SK-N-SH (cell line): ENCODE measurements at regions not wholly inside any gene's neighbourhood (a gene's known extent, or its start where the extent isn't known, plus 50 kb on each side); places are given as distances from the start of the nearest gene placed in this dataset.

Source experiments
- CTCF ChIA-PET: fragments of 300-600, 350-600 bp; formaldehyde crosslinking; extraction: SDS; loops from one replicate; lab custom pipeline; 2021; lab: Yijun Ruan, JAX
- POLR2A ChIA-PET: fragments of 350-600 bp; sonication (Branson Sonifier 250); formaldehyde crosslinking; extraction: SDS; loops from one replicate; lab custom pipeline; 2020; ENCODE audit warnings: antibody characterized with exemption, inconsistent platforms; lab: Yijun Ruan, JAX
- DNase-seq: peaks from one replicate; pipeline ENCODE4 v3.0.0; 2012
- H2AFZ ChIP-seq: fragments of 200-600 bp; sonication (generic); 2 replicates; pipeline ENCODE4 v1.8.1; 2016; ENCODE audit warnings: antibody characterized with exemption, mild to moderate bottlenecking, low read depth
- H3F3A ChIP-seq: fragments of 200-600 bp; sonication (generic); replicated peaks from 2 replicates; pipeline ENCODE3; 2016; ENCODE audit warnings: antibody characterized with exemption, mild to moderate bottlenecking; ENCODE audit not compliant: insufficient read depth
- H3K27ac ChIP-seq, 2 experiments: fragments of 200-500 bp in 1 of 2; fragments of 200-600 bp in 1 of 2; sonication (Bioruptor generic) in 1 of 2; sonication (generic), shearing (Covaris generic) in 1 of 2; 2 replicates each; pipeline versions ENCODE4 v1.5.1 to v1.6.1; 2014 to 2016; ENCODE audit warnings: low read depth in 2 of 2, inconsistent platforms in 1 of 2, low read length in 1 of 2, mild to moderate bottlenecking in 1 of 2, mixed read lengths in 1 of 2
- H3K27me3 ChIP-seq: fragments of 200-600 bp; sonication (generic), shearing (Covaris generic); 2 replicates; pipeline ENCODE4 v1.6.1; 2016; ENCODE audit warnings: mixed run types; ENCODE audit not compliant: insufficient read depth
- H3K36me3 ChIP-seq, 2 experiments: fragments of 200-500 bp in 1 of 2; fragments of 200-600 bp in 1 of 2; sonication (Bioruptor generic) in 1 of 2; sonication (generic) in 1 of 2; replicated peaks in 1 of 2; 2 replicates each; pipeline versions ENCODE3 to v1.5.1; 2014 to 2016; ENCODE audit warnings: low read length in 1 of 2, mild to moderate bottlenecking in 1 of 2; ENCODE audit not compliant: insufficient read depth in 2 of 2, control insufficient read depth in 1 of 2
- H3K4me1 ChIP-seq, 2 experiments: fragments of 200-500 bp in 1 of 2; fragments of 200-600 bp in 1 of 2; sonication (Bioruptor generic) in 1 of 2; sonication (generic), shearing (Covaris generic) in 1 of 2; 2 replicates each; pipeline versions ENCODE4 v1.5.1 to v1.6.1; 2014 to 2016; ENCODE audit warnings: low read depth in 1 of 2, low read length in 1 of 2, mixed run types in 1 of 2; ENCODE audit not compliant: insufficient read depth in 2 of 2, control insufficient read depth in 1 of 2
- H3K4me2 ChIP-seq: fragments of 200-600 bp; sonication (generic), shearing (Covaris generic); 2 replicates; pipeline ENCODE4 v1.6.1; 2017; ENCODE audit warnings: mixed run types
- H3K4me3 ChIP-seq, 2 experiments: fragments of 200-500 bp in 1 of 2; fragments of 200-600 bp in 1 of 2; sonication (Bioruptor generic) in 1 of 2; sonication (generic), shearing (Covaris generic) in 1 of 2; 2 replicates each; pipeline versions ENCODE4 v1.5.1 to v1.8.1; 2014 to 2016; ENCODE audit warnings: low read depth in 2 of 2, inconsistent platforms in 1 of 2, low read length in 1 of 2, mild to moderate bottlenecking in 1 of 2, mixed read lengths in 1 of 2, moderate library complexity in 1 of 2
- H3K79me2 ChIP-seq: fragments of 200-600 bp; sonication (generic); 2 replicates; pipeline ENCODE4 v1.8.1; 2017; ENCODE audit warnings: mild to moderate bottlenecking; ENCODE audit not compliant: insufficient read depth
- H3K9ac ChIP-seq: fragments of 200-600 bp; sonication (generic); 2 replicates; pipeline ENCODE4 v1.6.1; 2017; ENCODE audit warnings: mixed run types
- H3K9me2 ChIP-seq: fragments of 200-600 bp; sonication (generic); 2 replicates; pipeline ENCODE4 v1.6.1; 2017; ENCODE audit warnings: mixed run types
- H3K9me3 ChIP-seq: fragments of 200-600 bp; sonication (generic); 2 replicates; pipeline ENCODE4 v1.6.1; 2017; ENCODE audit warnings: mixed run types, mild to moderate bottlenecking, moderate library complexity
- H4K20me1 ChIP-seq: fragments of 200-600 bp; sonication (generic); 2 replicates; pipeline ENCODE4 v1.6.1; 2017; ENCODE audit warnings: mild to moderate bottlenecking, mixed run types; ENCODE audit not compliant: insufficient read depth
- CHD2 ChIP-seq: fragments of 150-350 bp; IDR thresholded peaks from 2 replicates; pipeline ENCODE4 v1.6.1; 2018; ENCODE audit warnings: low read length; ENCODE audit not compliant: partially characterized antibody
- CTCF ChIP-seq: fragments of 200-600 bp; sonication (generic); IDR thresholded peaks from 2 replicates; pipeline ENCODE4 v1.6.1; 2017; ENCODE audit warnings: antibody characterized with exemption, mild to moderate bottlenecking, moderate library complexity
- FOXJ3 ChIP-seq: sonication (generic); formaldehyde crosslinking; IDR thresholded peaks from 2 replicates; pipeline ENCODE4 v1.5.1; 2020; ENCODE audit warnings: mild to moderate bottlenecking, missing genetic modification reagents
- GATA2 ChIP-seq: sonication (generic); formaldehyde crosslinking; IDR thresholded peaks from 2 replicates; pipeline ENCODE4 v1.5.0; 2020; ENCODE audit warnings: mild to moderate bottlenecking, missing genetic modification reagents
- MEF2A ChIP-seq: IDR thresholded peaks from 2 replicates; pipeline ENCODE4 v1.4.0; 2012; ENCODE audit warnings: low read depth, borderline replicate concordance
- MXI1 ChIP-seq: IDR thresholded peaks from 2 replicates; pipeline ENCODE4 v1.6.1; 2012; ENCODE audit warnings: mild to moderate bottlenecking, low read depth, low read length, improper control_type of control experiment
- NFIC ChIP-seq: IDR thresholded peaks from 2 replicates; pipeline ENCODE4 v1.4.0; 2012; ENCODE audit warnings: borderline replicate concordance
- RCOR1 ChIP-seq: fragments of 150-350 bp; IDR thresholded peaks from 2 replicates; pipeline ENCODE4 v1.6.1; 2017; ENCODE audit warnings: antibody characterized with exemption, low read length
- RFX5 ChIP-seq: IDR thresholded peaks from 2 replicates; pipeline ENCODE4 v1.6.1; 2012; ENCODE audit warnings: mild to moderate bottlenecking, improper control_type of control experiment, low read length
- RXRA ChIP-seq: IDR thresholded peaks from 2 replicates; pipeline ENCODE4 v1.4.0; 2012; ENCODE audit warnings: low read depth, mild to moderate bottlenecking, borderline replicate concordance
- SIN3A ChIP-seq: IDR thresholded peaks from 2 replicates; pipeline ENCODE4 v1.6.1; 2012; ENCODE audit warnings: low read depth, mild to moderate bottlenecking, low read length, moderate library complexity, borderline replicate concordance
- SMC3 ChIP-seq: IDR thresholded peaks from 2 replicates; pipeline ENCODE4 v1.6.1; 2012; ENCODE audit warnings: low read depth, low read length, improper control_type of control experiment
- TCF12 ChIP-seq: IDR thresholded peaks from 2 replicates; pipeline ENCODE4 v1.4.0; 2012
- TEAD4 ChIP-seq: IDR thresholded peaks from 2 replicates; pipeline ENCODE4 v1.4.0; 2012; ENCODE audit warnings: mild to moderate bottlenecking, borderline replicate concordance; ENCODE audit not compliant: insufficient read depth
- USF1 ChIP-seq: IDR thresholded peaks from 2 replicates; pipeline ENCODE4 v1.4.0; 2012; ENCODE audit warnings: low read depth, borderline replicate concordance
- YY1 ChIP-seq: IDR thresholded peaks from 2 replicates; pipeline ENCODE4 v1.4.0; 2012; ENCODE audit warnings: low read depth, mild to moderate bottlenecking
- WGBS: methylation state at CpG from one replicate; pipeline ENCODE4 v1.1.6; 2017; ENCODE audit warnings: low lambda C conversion rate; 5-methylcytosine and 5-hydroxymethylcytosine counted together
- TF ChIP-seq, protein P1 (sequence below): IDR thresholded peaks from 2 replicates; pipeline ENCODE4; 2012
- TF ChIP-seq, protein P2 (sequence below): fragments of 150-350 bp; IDR thresholded peaks from 2 replicates; pipeline ENCODE4 v1.6.1; 2016; ENCODE audit warnings: mild to moderate bottlenecking, low read depth, low read length

DNA sequence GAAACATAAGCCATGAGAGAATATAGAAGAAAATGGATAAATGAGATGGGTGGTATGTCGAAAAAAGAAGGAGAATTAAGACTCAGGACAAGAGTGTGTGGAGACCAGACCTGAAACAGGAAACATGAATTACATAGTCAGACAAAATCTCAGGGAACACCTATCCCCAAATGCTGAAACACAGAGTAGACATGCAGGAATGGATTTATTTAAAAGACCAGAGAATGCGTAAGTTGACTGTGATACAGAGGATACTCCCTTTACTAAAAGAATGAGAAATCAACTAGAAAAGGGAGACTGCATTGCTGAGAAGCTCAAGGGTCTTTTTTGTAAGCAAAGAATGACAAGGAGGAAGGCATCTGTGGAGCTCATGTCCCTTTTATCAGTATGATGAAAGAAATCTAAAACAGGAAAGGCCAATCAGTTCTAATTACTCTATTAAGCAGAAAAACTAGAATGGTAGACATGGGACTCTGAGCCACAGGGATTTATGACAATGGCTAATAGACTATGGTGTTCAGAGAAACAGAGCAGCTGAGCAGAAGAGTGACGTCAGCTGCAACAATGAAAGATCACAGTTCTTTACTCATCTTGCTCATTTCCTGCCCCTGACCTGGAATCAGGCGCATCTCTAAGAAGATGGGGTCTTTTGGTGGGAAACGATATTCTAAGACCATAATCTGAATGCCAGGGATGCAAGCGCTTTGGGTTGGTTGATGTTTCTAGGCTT is 138.9 kb upstream of the DHRS4 start:
- no peaks in the 10 kb centered on the region for H3K9me3 ChIP-seq
- H3K4me2 ChIP-seq: no peak overlapping the region
- no peak for DNase-seq
- no peak overlapping the region for H3K4me3 ChIP-seq
- H3F3A ChIP-seq: no peaks in the 10 kb centered on the region
- no peak overlapping the region for H3K9ac ChIP-seq
- 34% methylated on average over 6 of the region's 6 CpGs for WGBS
- H3K9me2 ChIP-seq: no peaks in the 10 kb centered on the region
- H3K27ac ChIP-seq: no peak overlapping the region
- H4K20me1 ChIP-seq: no peaks in the 10 kb centered on the region
- TF ChIP-seq MEF2A (no peak), CTCF (no peak), NFIC (no peak), RFX5 (no peak), RCOR1 (no peak), YY1 (no peak), CHD2 (no peak), TEAD4 (no peak), USF1 (no peak), FOXJ3 (CRISPR knock-in tag) (no peak), TCF12 (no peak), GATA2 (CRISPR knock-in tag) (no peak), SMC3 (no peak), SIN3A (no peak), MXI1 (no peak), RXRA (no peak)
- TF ChIP-seq, protein P1, sequence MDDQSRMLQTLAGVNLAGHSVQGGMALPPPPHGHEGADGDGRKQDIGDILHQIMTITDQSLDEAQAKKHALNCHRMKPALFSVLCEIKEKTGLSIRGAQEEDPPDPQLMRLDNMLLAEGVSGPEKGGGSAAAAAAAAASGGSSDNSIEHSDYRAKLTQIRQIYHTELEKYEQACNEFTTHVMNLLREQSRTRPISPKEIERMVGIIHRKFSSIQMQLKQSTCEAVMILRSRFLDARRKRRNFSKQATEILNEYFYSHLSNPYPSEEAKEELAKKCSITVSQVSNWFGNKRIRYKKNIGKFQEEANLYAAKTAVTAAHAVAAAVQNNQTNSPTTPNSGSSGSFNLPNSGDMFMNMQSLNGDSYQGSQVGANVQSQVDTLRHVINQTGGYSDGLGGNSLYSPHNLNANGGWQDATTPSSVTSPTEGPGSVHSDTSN: no peak
- TF ChIP-seq, protein P2, sequence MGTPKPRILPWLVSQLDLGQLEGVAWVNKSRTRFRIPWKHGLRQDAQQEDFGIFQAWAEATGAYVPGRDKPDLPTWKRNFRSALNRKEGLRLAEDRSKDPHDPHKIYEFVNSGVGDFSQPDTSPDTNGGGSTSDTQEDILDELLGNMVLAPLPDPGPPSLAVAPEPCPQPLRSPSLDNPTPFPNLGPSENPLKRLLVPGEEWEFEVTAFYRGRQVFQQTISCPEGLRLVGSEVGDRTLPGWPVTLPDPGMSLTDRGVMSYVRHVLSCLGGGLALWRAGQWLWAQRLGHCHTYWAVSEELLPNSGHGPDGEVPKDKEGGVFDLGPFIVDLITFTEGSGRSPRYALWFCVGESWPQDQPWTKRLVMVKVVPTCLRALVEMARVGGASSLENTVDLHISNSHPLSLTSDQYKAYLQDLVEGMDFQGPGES: no peak
- POLR2A ChIA-PET: no interaction called here
- CTCF ChIA-PET: interaction anchor here (0.6 to 1.4 kb wide), 2 partner anchors 149 to 183 kb away, joined by 3 to 4 read pairs; no protein-coding TSS in a partner anchor
- H3K36me3 ChIP-seq: no peaks in the 10 kb centered on the region
- H3K27me3 ChIP-seq: no peaks in the 10 kb centered on the region
- H3K79me2 ChIP-seq: no peaks in the 10 kb centered on the region
- H2AFZ ChIP-seq: no peak overlapping the region
- H3K4me1 ChIP-seq: no peaks in the 10 kb centered on the region
